DND-41 (cell line): ENCODE measurements at regions not wholly inside any gene's neighbourhood (a gene's known extent, or its start where the extent isn't known, plus 50 kb on each side); places are given as distances from the start of the nearest gene placed in this dataset.

Source experiments
- EZH2 ChIP-seq: IDR thresholded peaks from 3 replicates; pipeline ENCODE4 v1.6.1; 2012; ENCODE audit warnings: borderline replicate concordance, low read depth, mild to moderate bottlenecking, moderate library complexity, low read length, inconsistent platforms; ENCODE audit not compliant: severe bottlenecking
- TF ChIP-seq, protein P1 (sequence below): IDR thresholded peaks from 2 replicates; pipeline ENCODE4 v1.5.1; 2012; ENCODE audit warnings: borderline replicate concordance, low read length, moderate library complexity, mild to moderate bottlenecking; ENCODE audit not compliant: poor library complexity, severe bottlenecking; ENCODE audit errors: extremely low read depth

DNA sequence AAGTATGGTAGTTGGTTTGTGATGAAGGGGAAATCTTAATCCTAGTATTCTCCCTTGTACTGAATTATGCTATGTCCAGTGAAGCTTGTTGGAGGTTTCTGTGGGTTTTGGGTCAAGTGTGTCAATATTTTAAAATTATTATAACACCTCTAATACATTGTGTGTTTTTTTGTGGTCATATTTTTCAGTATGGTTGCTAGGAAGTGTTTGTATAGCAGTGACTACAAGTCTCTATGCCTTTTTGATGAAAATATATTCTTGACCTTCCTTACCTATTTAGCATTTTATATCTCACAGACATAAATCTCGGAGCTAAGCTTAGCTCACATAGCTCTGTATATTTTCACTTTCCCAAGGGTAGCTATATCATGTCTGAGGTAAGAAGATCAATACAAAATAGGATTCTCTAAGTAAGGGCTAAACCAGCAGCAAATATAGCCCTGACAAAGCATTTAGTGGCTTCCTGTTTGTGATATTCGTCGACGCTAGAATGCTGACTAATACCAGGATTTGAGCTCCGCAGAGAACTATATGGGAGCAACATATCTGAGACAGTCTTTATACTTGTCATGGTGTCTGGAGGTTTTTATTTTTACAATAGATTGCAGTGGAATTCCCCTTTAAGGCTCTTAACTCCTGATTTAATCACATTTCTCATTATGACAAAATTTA, 82.3 kb downstream of the MACIR start:
- TF ChIP-seq, protein P1, sequence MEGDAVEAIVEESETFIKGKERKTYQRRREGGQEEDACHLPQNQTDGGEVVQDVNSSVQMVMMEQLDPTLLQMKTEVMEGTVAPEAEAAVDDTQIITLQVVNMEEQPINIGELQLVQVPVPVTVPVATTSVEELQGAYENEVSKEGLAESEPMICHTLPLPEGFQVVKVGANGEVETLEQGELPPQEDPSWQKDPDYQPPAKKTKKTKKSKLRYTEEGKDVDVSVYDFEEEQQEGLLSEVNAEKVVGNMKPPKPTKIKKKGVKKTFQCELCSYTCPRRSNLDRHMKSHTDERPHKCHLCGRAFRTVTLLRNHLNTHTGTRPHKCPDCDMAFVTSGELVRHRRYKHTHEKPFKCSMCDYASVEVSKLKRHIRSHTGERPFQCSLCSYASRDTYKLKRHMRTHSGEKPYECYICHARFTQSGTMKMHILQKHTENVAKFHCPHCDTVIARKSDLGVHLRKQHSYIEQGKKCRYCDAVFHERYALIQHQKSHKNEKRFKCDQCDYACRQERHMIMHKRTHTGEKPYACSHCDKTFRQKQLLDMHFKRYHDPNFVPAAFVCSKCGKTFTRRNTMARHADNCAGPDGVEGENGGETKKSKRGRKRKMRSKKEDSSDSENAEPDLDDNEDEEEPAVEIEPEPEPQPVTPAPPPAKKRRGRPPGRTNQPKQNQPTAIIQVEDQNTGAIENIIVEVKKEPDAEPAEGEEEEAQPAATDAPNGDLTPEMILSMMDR = no peak
- TF ChIP-seq EZH2 = no peak
